Muscle of back (tissue), 3 donors: ENCODE measurements at regions not wholly inside any gene's neighbourhood (a gene's known extent, or its start where the extent isn't known, plus 50 kb on each side); places are given as distances from the start of the nearest gene placed in this dataset.

Source experiments
- DNase-seq, 3 donors: peaks; one replicate each; pipeline versions ENCODE4 v3.0.0 to v3.0.0-alpha.2; 2013

DNA sequence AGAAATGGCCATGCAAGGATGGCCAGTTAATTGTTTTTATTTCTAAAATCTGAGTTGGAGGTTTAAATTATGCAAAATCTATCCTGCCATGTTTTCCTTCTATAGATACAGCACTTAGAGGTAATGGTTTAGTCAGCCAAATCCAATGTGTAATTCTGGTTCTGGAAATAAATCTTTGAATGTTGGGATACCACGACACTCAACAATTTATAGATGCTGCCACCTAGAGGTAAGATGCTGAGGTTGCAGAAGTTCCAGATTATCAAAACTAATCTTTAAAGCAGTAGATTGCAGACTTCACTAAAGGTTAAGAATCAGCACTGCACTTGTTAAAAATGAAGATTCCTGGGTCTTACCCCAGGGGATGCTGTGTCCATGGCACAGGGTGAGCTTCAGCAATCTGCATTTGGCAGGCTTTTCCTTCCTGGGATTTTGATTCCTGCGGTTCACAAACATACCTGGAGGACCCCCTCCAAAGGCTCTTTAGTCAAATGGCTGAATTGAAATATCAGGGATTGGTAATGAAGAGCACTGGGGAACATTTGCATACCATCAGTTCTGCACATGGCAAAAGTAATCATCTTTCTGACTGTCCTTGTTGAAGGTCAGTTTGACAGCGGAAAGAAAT is 53.4 kb upstream of the ANO4 start:
- DNase-seq: peak in 2 of 3 donors; percentile 7

DNA sequence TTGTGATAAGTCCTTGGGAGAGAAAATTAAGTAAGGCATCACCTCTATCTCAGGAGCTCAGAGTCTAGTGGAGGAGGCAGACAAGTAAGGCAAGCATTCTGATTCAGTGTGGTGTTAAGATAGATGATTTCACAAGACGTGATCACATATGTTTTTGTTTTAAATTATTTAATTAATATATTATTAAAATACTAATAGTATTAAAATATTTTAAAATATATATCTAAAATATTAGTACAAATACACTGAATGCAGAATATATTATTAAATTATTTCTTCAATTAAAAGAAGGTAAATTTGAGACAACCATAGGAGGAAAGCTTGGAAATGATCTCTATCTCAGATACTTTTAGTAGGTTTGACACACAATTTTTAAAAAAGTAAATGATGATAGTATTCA is 51.5 kb upstream of the ANO4 start:
- no peak for DNase-seq
